22Rv1 (cell line): ENCODE measurements at regions not wholly inside any gene's neighbourhood (a gene's known extent, or its start where the extent isn't known, plus 50 kb on each side); places are given as distances from the start of the nearest gene placed in this dataset.

Source experiments
- H3K27ac ChIP-seq: fragments of 450-650 bp; 2 replicates; pipeline ENCODE4 v1.5.1; 2017
- ZFX ChIP-seq: fragments of 450-650 bp; IDR thresholded peaks from 2 replicates; pipeline ENCODE4 v1.6.1; 2017; ENCODE audit warnings: antibody characterized with exemption, borderline replicate concordance
- TF ChIP-seq, protein P1 (sequence below): fragments of 450-650 bp; IDR thresholded peaks from 2 replicates; pipeline ENCODE4 v1.5.1; 2017; ENCODE audit warnings: mild to moderate bottlenecking

- TF ChIP-seq ZFX: no peak
- TF ChIP-seq, protein P1, sequence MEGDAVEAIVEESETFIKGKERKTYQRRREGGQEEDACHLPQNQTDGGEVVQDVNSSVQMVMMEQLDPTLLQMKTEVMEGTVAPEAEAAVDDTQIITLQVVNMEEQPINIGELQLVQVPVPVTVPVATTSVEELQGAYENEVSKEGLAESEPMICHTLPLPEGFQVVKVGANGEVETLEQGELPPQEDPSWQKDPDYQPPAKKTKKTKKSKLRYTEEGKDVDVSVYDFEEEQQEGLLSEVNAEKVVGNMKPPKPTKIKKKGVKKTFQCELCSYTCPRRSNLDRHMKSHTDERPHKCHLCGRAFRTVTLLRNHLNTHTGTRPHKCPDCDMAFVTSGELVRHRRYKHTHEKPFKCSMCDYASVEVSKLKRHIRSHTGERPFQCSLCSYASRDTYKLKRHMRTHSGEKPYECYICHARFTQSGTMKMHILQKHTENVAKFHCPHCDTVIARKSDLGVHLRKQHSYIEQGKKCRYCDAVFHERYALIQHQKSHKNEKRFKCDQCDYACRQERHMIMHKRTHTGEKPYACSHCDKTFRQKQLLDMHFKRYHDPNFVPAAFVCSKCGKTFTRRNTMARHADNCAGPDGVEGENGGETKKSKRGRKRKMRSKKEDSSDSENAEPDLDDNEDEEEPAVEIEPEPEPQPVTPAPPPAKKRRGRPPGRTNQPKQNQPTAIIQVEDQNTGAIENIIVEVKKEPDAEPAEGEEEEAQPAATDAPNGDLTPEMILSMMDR: no peak
- H3K27ac ChIP-seq: no peak overlapping the region
Observed at GRCh38 chr12:89256060-89256459, 96.2 kb downstream of the DUSP6 start.

- TF ChIP-seq, protein P1: no peak
- no peak for TF ChIP-seq ZFX
Observed at GRCh38 chr12:89253488-89253887, 98.8 kb downstream of the DUSP6 start.

DNA sequence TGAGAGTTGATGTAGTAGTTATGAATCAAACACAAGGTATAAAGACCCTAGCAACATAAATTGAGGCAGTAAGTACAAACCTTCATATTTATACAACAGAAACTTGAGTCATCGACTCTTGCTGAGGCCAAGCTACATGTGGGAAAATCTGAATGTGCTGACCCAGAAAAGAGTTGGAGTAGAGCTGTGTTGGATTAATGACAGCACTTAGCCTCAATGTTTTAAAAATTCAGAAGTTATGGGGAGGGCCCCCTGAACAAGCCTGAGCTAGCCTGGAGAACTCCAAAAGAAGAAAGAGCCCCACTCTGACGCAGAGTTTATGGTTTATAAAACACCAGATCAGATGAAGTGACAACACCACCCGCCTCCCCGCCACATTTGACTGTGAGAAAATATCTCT, 100.0 kb downstream of the DUSP6 start:
- TF ChIP-seq, protein P1: no peak
- no peak for TF ChIP-seq ZFX
- H3K27ac ChIP-seq: no peak overlapping the region

More at GRCh38 chr12:89253488-89253887, 98.8 kb downstream of the DUSP6 start:
- no peak overlapping the region for H3K27ac ChIP-seq

GRCh38 chr12:89251342-89252271, 100.7 kb downstream of the DUSP6 start:
- no peak for TF ChIP-seq ZFX
- TF ChIP-seq, protein P1: no peak
- no peak overlapping the region for H3K27ac ChIP-seq

DNA sequence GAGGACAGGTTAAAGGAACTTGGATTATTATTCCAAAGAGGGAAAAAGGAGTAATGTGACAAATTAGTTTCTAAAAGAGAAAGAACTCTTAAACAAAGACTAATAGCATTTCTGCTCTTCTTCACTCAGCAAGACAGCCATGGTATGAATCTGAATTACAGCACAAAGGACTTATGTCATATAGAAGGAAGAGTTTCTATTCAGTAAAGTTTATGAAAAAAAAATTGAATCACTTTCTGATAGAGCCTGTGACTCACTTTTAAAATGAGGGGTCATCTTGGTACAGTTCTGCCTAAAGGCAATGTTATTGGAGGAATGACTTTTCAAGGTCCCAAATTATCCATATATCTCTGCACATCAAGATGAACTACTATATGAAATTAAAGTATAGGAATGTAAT, 101.7 kb downstream of the DUSP6 start:
- TF ChIP-seq, protein P1: no peak
- TF ChIP-seq ZFX: no peak
- no peak overlapping the region for H3K27ac ChIP-seq

DNA sequence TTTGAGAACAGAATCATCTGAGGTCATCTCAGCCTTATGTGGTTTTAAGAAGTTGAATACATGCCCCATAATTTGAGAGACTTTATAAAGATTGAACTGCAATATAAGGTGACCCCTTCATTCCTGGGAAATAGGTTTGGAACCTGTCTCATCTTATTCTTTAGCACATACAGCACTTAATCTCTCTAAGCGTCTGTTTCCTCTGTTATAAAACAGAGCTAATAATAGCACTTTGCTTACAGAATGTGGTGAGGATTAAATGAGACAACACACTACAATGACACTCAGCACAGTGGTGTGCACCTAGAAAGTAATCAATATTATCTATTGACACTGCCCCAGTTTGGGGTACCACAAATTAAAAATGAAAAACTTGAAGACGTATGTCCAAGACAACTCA, 102.1 kb downstream of the DUSP6 start:
- no peak overlapping the region for H3K27ac ChIP-seq
- no peak for TF ChIP-seq ZFX
- TF ChIP-seq, protein P1: no peak

DNA sequence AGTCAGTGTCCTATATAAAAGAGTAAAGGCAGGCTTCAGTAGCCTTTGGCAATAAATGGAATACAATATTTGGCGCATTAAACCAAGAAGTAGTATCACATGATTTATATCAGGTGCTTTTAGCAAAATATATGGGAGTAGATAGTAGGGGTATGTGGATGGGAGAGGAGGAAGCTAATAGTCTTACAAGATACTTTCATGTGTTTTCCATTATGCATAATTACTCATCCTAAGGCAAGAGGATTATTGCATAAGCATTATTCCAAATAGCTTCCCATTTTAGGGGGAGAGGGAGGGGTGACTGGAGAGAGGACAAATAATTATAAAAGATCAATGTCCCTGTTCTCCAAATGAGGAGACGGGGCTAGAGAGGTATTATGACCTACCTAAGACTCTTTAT, 104.3 kb downstream of the DUSP6 start:
- no peak for TF ChIP-seq ZFX
- TF ChIP-seq, protein P1: no peak
- H3K27ac ChIP-seq: no peak overlapping the region
